ENCODE measurements at regions not wholly inside any gene's neighbourhood (a gene's known extent, or its start where the extent isn't known, plus 50 kb on each side); places are given as distances from the start of the nearest gene placed in this dataset.

DNA sequence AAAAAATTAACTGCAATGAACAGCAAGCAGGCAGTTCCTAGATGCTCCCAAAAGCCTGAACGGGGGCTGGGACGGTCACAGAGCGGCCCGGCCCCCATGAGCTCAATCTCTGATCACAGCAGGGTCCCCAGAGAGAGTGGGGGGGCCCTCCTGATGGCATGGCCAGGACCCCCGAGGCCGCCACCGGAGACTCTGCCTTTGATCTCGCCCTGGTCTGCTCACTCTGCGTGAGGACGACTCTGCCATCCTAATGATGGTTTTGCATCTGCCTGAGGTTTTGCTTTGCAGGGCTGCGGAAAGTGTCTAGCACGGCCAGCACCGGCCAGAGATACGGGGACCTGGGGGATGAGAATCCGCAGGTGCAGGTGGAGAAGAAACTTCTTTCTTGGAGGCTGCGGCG, 103.8 kb downstream of the SHOX start:
- Mint-ChIP-seq H3K27me3 (no peaks in the 10 kb centered on the region), H3K27ac (no peak overlapping the region), H3K4me3 (no peak overlapping the region), H3K4me1 (no peaks in the 10 kb centered on the region), H3K9me3 (ENCODE audit: insufficient read depth) (peaks cover 2% of the 10 kb centered on the region)
- ChIA-PET CTCF (no interaction called here), POLR2A (no interaction called here)
- intact Hi-C loops (cut with micrococcal nuclease) = no loop called here
- Histone ChIP-seq H3K4me2 (replicated peaks; ENCODE audit: low read depth, low read length, poor library complexity, severe bottlenecking) (no peak overlapping the region), H3K4me1 (ENCODE audit: control insufficient read depth in 2 of 2, insufficient read depth in 2 of 2, low read length in 2 of 2) (no peaks in the 10 kb centered on the region), H3K27me3 (replicated peaks in 1 of 4; ENCODE audit: control extremely low read depth in 1 of 4, control insufficient read depth in 3 of 4, insufficient read depth in 4 of 4, low read length in 3 of 4) (no peaks in the 10 kb centered on the region), H3K79me2 (ENCODE audit: control insufficient read depth, insufficient read depth, low read length) (no peaks in the 10 kb centered on the region), H4K20me1 (ENCODE audit: control insufficient read depth, insufficient read depth, low read length, poor library complexity, severe bottlenecking) (no peaks in the 10 kb centered on the region), H3K9me3 (ENCODE audit: control extremely low read depth in 1 of 3, control insufficient read depth in 2 of 3, insufficient read depth in 1 of 3, low read length in 2 of 3) (peaks cover 1 to 4% (median 2%) of the 10 kb centered on the region in 3 donors), H2AFZ (ENCODE audit: insufficient read depth, low read depth, low read length, poor library complexity, severe bottlenecking) (no peak overlapping the region), H3K27ac (ENCODE audit: low read length in 2 of 2) (no peak overlapping the region), H3K36me3 (replicated peaks in 1 of 2; ENCODE audit: control extremely low read depth in 1 of 2, control insufficient read depth in 1 of 2, extremely low read depth in 1 of 2, insufficient read depth in 2 of 2, low read length in 1 of 2) (no peaks in the 10 kb centered on the region), H3K4me3 (ENCODE audit: control extremely low read depth in 1 of 5, extremely low read depth in 1 of 5, insufficient read depth in 1 of 5, low read depth in 2 of 5, low read length in 4 of 5) (no peak overlapping the region), H3K9ac (ENCODE audit: low read length) (no peak overlapping the region)
- 72% methylated on average over 16 of the region's 17 CpGs for WGBS (ENCODE audit: insufficient coverage)
- ATAC-seq (ENCODE audit: low read depth) (no peak), DNase-seq (no peak)
- TF ChIP-seq EZH2 (IDR thresholded peaks at IDR 0.05; ENCODE audit: borderline replicate concordance, insufficient read depth, low read depth, low read length, poor library complexity, severe bottlenecking) = no peak
- TF ChIP-seq, protein P1, sequence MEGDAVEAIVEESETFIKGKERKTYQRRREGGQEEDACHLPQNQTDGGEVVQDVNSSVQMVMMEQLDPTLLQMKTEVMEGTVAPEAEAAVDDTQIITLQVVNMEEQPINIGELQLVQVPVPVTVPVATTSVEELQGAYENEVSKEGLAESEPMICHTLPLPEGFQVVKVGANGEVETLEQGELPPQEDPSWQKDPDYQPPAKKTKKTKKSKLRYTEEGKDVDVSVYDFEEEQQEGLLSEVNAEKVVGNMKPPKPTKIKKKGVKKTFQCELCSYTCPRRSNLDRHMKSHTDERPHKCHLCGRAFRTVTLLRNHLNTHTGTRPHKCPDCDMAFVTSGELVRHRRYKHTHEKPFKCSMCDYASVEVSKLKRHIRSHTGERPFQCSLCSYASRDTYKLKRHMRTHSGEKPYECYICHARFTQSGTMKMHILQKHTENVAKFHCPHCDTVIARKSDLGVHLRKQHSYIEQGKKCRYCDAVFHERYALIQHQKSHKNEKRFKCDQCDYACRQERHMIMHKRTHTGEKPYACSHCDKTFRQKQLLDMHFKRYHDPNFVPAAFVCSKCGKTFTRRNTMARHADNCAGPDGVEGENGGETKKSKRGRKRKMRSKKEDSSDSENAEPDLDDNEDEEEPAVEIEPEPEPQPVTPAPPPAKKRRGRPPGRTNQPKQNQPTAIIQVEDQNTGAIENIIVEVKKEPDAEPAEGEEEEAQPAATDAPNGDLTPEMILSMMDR (IDR thresholded peaks at IDR 0.05) = no peak

DNA sequence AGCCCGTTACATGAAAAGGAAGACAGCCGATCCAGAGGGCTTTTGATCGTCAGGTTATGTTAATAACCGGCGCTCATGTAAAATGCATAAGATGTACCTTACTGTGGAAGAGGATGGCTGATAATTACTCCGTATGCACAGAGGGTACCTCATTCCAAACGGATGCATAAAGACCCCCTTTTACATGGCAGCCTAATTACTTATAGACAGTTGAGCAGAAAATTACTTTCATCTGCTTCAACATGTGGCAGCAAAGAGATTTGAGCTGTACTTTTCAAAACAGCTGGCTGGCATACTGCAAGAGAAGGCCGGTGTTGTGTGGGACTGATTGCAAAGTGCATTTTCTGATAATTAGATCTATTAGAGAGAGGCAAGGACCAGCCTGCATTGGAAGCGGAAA, 103.4 kb downstream of the SHOX start:
- no peak overlapping the region for H3K4me3 Mint-ChIP-seq
- Histone ChIP-seq H3K27me3 (replicated peaks in 1 of 4; ENCODE audit: control extremely low read depth in 1 of 4, control insufficient read depth in 3 of 4, insufficient read depth in 4 of 4, low read length in 3 of 4) (no peaks in the 10 kb centered on the region), H3K9me3 (ENCODE audit: control extremely low read depth in 1 of 3, control insufficient read depth in 2 of 3, insufficient read depth in 1 of 3, low read length in 2 of 3) (peaks cover 1 to 4% (median 2%) of the 10 kb centered on the region in 3 donors), H3K27ac (ENCODE audit: low read length in 2 of 2) (no peak overlapping the region), H3K4me2 (replicated peaks; ENCODE audit: low read depth, low read length, poor library complexity, severe bottlenecking) (no peak overlapping the region), H3K79me2 (ENCODE audit: control insufficient read depth, insufficient read depth, low read length) (no peaks in the 10 kb centered on the region), H2AFZ (ENCODE audit: insufficient read depth, low read depth, low read length, poor library complexity, severe bottlenecking) (no peak overlapping the region), H3K36me3 (replicated peaks in 1 of 2; ENCODE audit: control extremely low read depth in 1 of 2, control insufficient read depth in 1 of 2, extremely low read depth in 1 of 2, insufficient read depth in 2 of 2, low read length in 1 of 2) (no peaks in the 10 kb centered on the region), H3K4me3 (ENCODE audit: control extremely low read depth in 1 of 5, extremely low read depth in 1 of 5, insufficient read depth in 1 of 5, low read depth in 2 of 5, low read length in 4 of 5) (no peak overlapping the region), H4K20me1 (ENCODE audit: control insufficient read depth, insufficient read depth, low read length, poor library complexity, severe bottlenecking) (no peaks in the 10 kb centered on the region), H3K4me1 (ENCODE audit: control insufficient read depth in 2 of 2, insufficient read depth in 2 of 2, low read length in 2 of 2) (no peaks in the 10 kb centered on the region), H3K9ac (ENCODE audit: low read length) (no peak overlapping the region)
- DNase-seq (no peak), ATAC-seq (ENCODE audit: low read depth) (no peak)
- WGBS (ENCODE audit: insufficient coverage) = 86% methylated on average over 2 of the region's 9 CpGs
- ChIA-PET POLR2A (no interaction called here), CTCF (no interaction called here)
- intact Hi-C loops (cut with micrococcal nuclease) = no loop called here
- TF ChIP-seq, protein P1 (IDR thresholded peaks at IDR 0.05) = no peak
- TF ChIP-seq EZH2 (IDR thresholded peaks at IDR 0.05; ENCODE audit: borderline replicate concordance, insufficient read depth, low read depth, low read length, poor library complexity, severe bottlenecking) = no peak
- no peaks in the 10 kb centered on the region for H3K27me3 Mint-ChIP-seq
- no peaks in the 10 kb centered on the region for H3K4me1 Mint-ChIP-seq
- H3K9me3 Mint-ChIP-seq (ENCODE audit: insufficient read depth) = peaks cover 2% of the 10 kb centered on the region
- H3K27ac Mint-ChIP-seq = no peak overlapping the region
